ENCODE measurements at regions not wholly inside any gene's neighbourhood (a gene's known extent, or its start where the extent isn't known, plus 50 kb on each side); places are given as distances from the start of the nearest gene placed in this dataset.

DNA sequence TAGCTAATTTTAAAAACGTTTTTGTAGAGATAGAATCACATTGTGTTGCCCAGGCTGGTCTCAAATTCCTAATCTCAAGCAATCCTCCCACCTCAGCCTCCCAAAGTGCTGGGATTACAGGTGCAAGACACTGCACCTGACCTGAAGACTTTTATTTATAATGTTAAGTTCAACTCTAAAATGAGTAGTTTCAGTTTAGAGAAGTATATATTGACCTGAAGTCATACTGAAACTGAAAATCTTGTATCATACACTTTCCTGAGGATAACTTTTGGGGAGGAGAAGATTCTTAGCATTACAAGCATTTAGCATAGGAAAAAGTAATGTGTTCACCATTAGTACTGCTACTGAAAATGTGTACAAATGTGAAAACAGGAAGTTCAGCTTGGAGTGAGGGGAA, 249.3 kb downstream of the CASP12 start:
- TF ChIP-seq, protein P1, sequence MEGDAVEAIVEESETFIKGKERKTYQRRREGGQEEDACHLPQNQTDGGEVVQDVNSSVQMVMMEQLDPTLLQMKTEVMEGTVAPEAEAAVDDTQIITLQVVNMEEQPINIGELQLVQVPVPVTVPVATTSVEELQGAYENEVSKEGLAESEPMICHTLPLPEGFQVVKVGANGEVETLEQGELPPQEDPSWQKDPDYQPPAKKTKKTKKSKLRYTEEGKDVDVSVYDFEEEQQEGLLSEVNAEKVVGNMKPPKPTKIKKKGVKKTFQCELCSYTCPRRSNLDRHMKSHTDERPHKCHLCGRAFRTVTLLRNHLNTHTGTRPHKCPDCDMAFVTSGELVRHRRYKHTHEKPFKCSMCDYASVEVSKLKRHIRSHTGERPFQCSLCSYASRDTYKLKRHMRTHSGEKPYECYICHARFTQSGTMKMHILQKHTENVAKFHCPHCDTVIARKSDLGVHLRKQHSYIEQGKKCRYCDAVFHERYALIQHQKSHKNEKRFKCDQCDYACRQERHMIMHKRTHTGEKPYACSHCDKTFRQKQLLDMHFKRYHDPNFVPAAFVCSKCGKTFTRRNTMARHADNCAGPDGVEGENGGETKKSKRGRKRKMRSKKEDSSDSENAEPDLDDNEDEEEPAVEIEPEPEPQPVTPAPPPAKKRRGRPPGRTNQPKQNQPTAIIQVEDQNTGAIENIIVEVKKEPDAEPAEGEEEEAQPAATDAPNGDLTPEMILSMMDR (IDR thresholded peaks at IDR 0.05; ENCODE audit: low read length): no peak
- TF ChIP-seq EZH2 (optimal IDR thresholded peaks at IDR 0.05; ENCODE audit: low read depth, low read length): no peak
